ENCODE measurements at regions not wholly inside any gene's neighbourhood (a gene's known extent, or its start where the extent isn't known, plus 50 kb on each side); places are given as distances from the start of the nearest gene placed in this dataset.

DNA sequence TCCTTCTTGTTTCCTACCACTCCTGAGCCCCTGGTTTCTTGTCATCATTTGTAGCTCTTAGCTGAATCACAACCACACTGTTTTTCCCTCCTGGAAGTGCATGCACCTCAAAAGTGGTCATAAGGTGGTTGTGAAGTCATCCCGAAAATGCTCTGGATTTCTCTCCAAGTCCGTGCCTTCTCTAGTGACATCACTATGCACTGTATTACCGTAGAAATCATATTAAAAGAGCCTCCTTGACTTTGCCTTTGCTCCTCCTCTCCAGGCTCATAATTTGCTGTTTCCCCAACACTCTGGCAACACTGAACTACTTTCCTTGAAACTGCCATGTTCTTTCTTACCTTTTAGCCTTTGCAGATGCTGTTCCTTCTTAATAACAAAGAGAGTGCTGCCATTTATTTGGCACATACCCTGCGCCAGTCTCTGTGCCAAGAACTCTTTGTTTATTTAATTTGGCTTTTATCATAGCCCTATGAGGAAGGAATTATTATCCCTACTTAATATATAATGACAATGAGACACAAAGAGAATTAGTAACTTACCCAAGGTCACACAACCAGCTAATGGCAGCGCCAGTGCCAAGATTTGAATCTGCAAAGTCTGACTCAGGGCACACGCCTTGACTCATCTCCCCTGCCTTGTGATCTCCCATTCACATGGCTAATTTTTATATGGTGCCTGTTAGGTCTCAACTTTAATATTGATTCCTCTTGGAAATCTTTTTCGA is 115.4 kb downstream of the KIF4B start:
- Mint-ChIP-seq H3K4me3 (no peak overlapping the region), H3K9me3 (peaks cover 14% of the 10 kb centered on the region), H3K27ac (no peak overlapping the region), H3K4me1 (peaks cover 18% of the 10 kb centered on the region), H3K27me3 (ENCODE audit: low read depth) (no peaks in the 10 kb centered on the region; the same call in 1 of the 2 replicates), H3K36me3 (no peaks in the 10 kb centered on the region)
- ChIA-PET CTCF (interaction anchor here (0.5 kb wide), 1 partner anchor 8 kb away, joined by 3 read pairs; no protein-coding TSS in a partner anchor), POLR2A (no interaction called here)
- ATAC-seq (no peak), DNase-seq (ENCODE audit: low spot score) (no peak)
- TF ChIP-seq FOXP4 (CRISPR knock-in tag; IDR thresholded peaks at IDR 0.05), result no peak
- TF ChIP-seq NR3C1 (CRISPR knock-in tag; conservative IDR thresholded peaks at IDR 0.05; ENCODE audit: low read depth), result no peak
- TF ChIP-seq NFATC4 (CRISPR knock-in tag; IDR thresholded peaks at IDR 0.05), result no peak
- TF ChIP-seq EMX1 (CRISPR knock-in tag; IDR thresholded peaks at IDR 0.05), result no peak
- TF ChIP-seq, protein P1, sequence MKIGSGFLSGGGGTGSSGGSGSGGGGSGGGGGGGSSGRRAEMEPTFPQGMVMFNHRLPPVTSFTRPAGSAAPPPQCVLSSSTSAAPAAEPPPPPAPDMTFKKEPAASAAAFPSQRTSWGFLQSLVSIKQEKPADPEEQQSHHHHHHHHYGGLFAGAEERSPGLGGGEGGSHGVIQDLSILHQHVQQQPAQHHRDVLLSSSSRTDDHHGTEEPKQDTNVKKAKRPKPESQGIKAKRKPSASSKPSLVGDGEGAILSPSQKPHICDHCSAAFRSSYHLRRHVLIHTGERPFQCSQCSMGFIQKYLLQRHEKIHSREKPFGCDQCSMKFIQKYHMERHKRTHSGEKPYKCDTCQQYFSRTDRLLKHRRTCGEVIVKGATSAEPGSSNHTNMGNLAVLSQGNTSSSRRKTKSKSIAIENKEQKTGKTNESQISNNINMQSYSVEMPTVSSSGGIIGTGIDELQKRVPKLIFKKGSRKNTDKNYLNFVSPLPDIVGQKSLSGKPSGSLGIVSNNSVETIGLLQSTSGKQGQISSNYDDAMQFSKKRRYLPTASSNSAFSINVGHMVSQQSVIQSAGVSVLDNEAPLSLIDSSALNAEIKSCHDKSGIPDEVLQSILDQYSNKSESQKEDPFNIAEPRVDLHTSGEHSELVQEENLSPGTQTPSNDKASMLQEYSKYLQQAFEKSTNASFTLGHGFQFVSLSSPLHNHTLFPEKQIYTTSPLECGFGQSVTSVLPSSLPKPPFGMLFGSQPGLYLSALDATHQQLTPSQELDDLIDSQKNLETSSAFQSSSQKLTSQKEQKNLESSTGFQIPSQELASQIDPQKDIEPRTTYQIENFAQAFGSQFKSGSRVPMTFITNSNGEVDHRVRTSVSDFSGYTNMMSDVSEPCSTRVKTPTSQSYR (CRISPR knock-in tag; IDR thresholded peaks at IDR 0.05), result no peak
- no peak for TF ChIP-seq ZNF423 (CRISPR knock-in tag; IDR thresholded peaks at IDR 0.05)
- TF ChIP-seq E2F5 (CRISPR knock-in tag; IDR thresholded peaks at IDR 0.05), result no peak
- TF ChIP-seq ARID4B (CRISPR knock-in tag; IDR thresholded peaks at IDR 0.05; ENCODE audit: borderline replicate concordance), result no peak

DNA sequence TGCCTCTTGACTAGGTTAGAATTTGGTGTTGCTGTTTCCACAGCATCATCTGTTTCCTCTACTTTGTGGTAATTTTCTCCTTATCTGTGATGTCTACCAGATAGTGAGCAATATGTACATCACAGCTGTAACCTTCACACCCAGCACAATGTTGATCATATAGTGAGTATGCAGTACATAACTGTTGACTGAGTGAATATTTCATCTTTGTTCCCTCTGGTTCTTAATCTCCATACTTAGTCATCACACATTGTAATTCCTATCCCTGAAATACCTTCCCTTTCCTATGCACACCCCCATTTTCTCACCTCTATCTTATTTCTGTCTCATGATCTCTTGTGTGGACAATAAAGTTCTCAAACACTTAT is 115.9 kb downstream of the KIF4B start:
- Mint-ChIP-seq H3K4me3 (no peak overlapping the region), H3K27ac (no peak overlapping the region), H3K27me3 (ENCODE audit: low read depth) (no peaks in the 10 kb centered on the region; the same call in none of the 2 replicates), H3K36me3 (no peaks in the 10 kb centered on the region), H3K9me3 (peaks cover 14% of the 10 kb centered on the region), H3K4me1 (peaks cover 18% of the 10 kb centered on the region)
- DNase-seq (ENCODE audit: low spot score) (no peak), ATAC-seq (no peak)
- TF ChIP-seq, protein P2, sequence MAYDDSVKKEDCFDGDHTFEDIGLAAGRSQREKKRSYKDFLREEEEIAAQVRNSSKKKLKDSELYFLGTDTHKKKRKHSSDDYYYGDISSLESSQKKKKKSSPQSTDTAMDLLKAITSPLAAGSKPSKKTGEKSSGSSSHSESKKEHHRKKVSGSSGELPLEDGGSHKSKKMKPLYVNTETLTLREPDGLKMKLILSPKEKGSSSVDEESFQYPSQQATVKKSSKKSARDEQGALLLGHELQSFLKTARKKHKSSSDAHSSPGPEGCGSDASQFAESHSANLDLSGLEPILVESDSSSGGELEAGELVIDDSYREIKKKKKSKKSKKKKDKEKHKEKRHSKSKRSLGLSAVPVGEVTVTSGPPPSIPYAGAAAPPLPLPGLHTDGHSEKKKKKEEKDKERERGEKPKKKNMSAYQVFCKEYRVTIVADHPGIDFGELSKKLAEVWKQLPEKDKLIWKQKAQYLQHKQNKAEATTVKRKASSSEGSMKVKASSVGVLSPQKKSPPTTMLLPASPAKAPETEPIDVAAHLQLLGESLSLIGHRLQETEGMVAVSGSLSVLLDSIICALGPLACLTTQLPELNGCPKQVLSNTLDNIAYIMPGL (CRISPR knock-in tag; IDR thresholded peaks at IDR 0.05), result no peak
- TF ChIP-seq TEAD1 (CRISPR knock-in tag; IDR thresholded peaks at IDR 0.05) (no peak), SP1 (CRISPR knock-in tag; conservative IDR thresholded peaks at IDR 0.05) (no peak)
- ChIA-PET CTCF (no interaction called here), POLR2A (no interaction called here)
